Lower lobe of right lung (tissue), 2 donors: ENCODE measurements at regions not wholly inside any gene's neighbourhood (a gene's known extent, or its start where the extent isn't known, plus 50 kb on each side); places are given as distances from the start of the nearest gene placed in this dataset.

Source experiments
- ATAC-seq, 2 donors: fragments of 200-7000 bp; cut with Tn5 transposase; one replicate each; pipeline ENCODE4 v1.9.1; 2020 to 2022; ENCODE audit warnings: mild to moderate bottlenecking in 2 of 2, moderate library complexity in 2 of 2
- DNase-seq: peaks from one replicate; pipeline ENCODE4 v3.0.0-alpha.2; 2020
- H3K27ac ChIP-seq: fragments of 200-600 bp; one replicate; pipeline ENCODE4 v1.8.0; 2022
- H3K27me3 ChIP-seq: fragments of 200-600 bp; one replicate; pipeline ENCODE4 v1.8.0; 2022; ENCODE audit warnings: low read depth
- H3K36me3 ChIP-seq: fragments of 200-600 bp; one replicate; pipeline ENCODE4 v1.8.0; 2022; ENCODE audit warnings: mild to moderate bottlenecking
- H3K4me1 ChIP-seq: fragments of 200-600 bp; one replicate; pipeline ENCODE4 v1.8.0; 2022
- H3K4me3 ChIP-seq: fragments of 200-600 bp; one replicate; pipeline ENCODE4 v1.8.0; 2022; ENCODE audit warnings: mild to moderate bottlenecking
- H3K9me3 ChIP-seq: fragments of 200-600 bp; one replicate; pipeline ENCODE4 v1.8.0; 2022
- CTCF ChIP-seq: fragments of 200-600 bp; IDR thresholded peaks from one replicate; pipeline ENCODE4 v1.8.0; 2022; ENCODE audit warnings: antibody characterized with exemption, mild to moderate bottlenecking
- intact Hi-C: fragments of 100-400 bp; cut with DNase I; formaldehyde crosslinking; loops from one replicate; pipeline ENCODE4 v1.11.0; 2022
- donor health status: DM: no; HTN: yes; CAD: no; lungs with severe emphysema.

- Histone ChIP-seq H3K27me3 (no peaks in the 10 kb centered on the region), H3K4me3 (no peak overlapping the region), H3K36me3 (no peaks in the 10 kb centered on the region), H3K27ac (no peak overlapping the region), H3K9me3 (no peaks in the 10 kb centered on the region), H3K4me1 (peaks cover 9% of the 10 kb centered on the region)
- no peak for ATAC-seq
- no peak for TF ChIP-seq CTCF
- intact Hi-C loops, result no loop called here
- no peak for DNase-seq
Measured at GRCh38 chr12:28954333-28954732, 194.7 kb upstream of the FAR2 start.

DNA sequence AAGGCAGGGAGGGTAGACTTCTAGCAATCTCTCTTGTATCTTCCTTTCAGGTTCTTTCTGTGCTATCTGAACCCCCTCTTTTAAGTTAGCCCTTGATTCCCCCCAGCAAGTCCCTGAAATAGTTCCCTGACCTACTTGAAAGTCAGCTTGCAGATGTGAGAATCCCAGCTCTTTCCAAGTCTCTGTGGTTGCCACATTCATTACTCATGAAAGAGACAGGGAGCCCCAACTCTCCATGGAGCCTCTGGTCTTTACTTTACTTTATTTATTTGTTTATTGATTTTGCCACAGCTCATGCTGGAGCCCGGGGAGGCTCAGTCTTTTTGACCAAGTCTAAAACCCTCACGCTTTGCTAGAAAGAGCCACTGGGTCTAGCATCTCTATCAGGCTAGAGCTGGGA is 193.6 kb upstream of the FAR2 start:
- H3K27me3 ChIP-seq, result no peaks in the 10 kb centered on the region
- peaks cover 9% of the 10 kb centered on the region for H3K4me1 ChIP-seq
- no peaks in the 10 kb centered on the region for H3K9me3 ChIP-seq
- H3K4me3 ChIP-seq, result no peak overlapping the region
- no peak for TF ChIP-seq CTCF
- intact Hi-C loops, result no loop called here
- DNase-seq (no peak), ATAC-seq (peak in 1 of 2 donors; percentile 23)
- no peaks in the 10 kb centered on the region for H3K36me3 ChIP-seq
- no peak overlapping the region for H3K27ac ChIP-seq

GRCh38 chr12:28955931-28956330 is 193.1 kb upstream of the FAR2 start:
- no peaks in the 10 kb centered on the region for H3K36me3 ChIP-seq
- H3K4me1 ChIP-seq, result peaks cover 9% of the 10 kb centered on the region
- ATAC-seq (peak; percentile 45 to 59), DNase-seq (no peak)
- H3K27ac ChIP-seq, result no peak overlapping the region
- no peaks in the 10 kb centered on the region for H3K9me3 ChIP-seq
- no peak overlapping the region for H3K4me3 ChIP-seq
- H3K27me3 ChIP-seq, result no peaks in the 10 kb centered on the region
- no peak for TF ChIP-seq CTCF
- intact Hi-C loops, result no loop called here

DNA sequence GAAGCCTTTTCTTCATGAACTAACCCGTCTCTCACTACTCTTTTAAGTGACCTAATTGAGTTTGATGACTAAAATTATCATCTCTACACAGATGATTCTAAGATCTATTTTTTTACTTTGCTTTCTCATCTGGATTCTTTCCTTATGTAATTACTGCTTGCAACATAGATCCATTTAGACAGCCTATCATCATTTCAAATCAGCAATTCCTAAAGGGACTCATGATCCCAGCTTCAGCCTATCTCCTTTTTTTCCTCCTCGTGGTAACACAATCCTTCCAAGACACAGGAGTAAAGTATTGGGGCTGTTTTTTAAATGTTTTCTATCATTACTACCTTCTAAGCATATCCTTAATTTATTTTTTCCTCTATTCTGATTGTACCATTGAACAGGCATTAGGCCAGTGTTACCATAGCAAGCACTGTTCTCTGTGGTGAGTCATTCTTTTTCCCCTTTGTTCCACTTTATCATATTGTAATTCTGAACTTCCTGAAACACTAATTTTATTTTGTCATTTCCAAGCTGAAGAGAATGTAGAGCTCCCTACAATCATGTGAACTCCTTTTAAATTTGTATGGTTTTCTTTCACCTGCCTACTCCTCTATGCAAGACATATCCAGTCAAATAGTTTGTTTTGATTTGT is 190.4 kb upstream of the FAR2 start:
- H3K36me3 ChIP-seq, result no peaks in the 10 kb centered on the region
- peaks cover 9% of the 10 kb centered on the region for H3K4me1 ChIP-seq
- no peaks in the 10 kb centered on the region for H3K27me3 ChIP-seq
- ATAC-seq, result peak in 1 of 2 donors; percentile 41
- no peak for TF ChIP-seq CTCF
- intact Hi-C loops, result no loop called here
- H3K9me3 ChIP-seq, result no peaks in the 10 kb centered on the region
- DNase-seq, result no peak
- H3K4me3 ChIP-seq, result no peak overlapping the region
- H3K27ac ChIP-seq, result no peak overlapping the region

DNA sequence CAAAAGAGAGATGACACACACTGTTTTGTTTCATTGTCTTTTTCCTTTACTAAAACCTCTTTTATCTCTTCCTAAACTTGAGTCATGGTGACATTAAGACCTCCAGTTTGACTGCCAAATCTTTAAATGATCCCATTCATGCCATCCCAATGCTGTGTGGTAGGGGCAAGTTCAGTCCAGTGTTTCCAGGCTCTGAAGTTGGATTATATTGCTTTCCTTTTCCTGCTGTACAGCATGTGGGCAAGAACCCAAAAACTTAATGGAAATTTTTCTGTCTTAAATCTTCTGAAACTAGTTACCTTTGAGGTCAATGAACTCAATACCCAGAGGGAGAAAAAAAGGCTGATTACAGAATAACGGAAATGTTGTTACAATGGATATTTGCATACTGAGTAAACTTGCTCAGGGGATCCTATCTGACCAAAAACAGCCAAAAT is 187.1 kb upstream of the FAR2 start:
- no peak for TF ChIP-seq CTCF
- peaks cover 9% of the 10 kb centered on the region for H3K4me1 ChIP-seq
- no peaks in the 10 kb centered on the region for H3K27me3 ChIP-seq
- no peak for ATAC-seq
- no peak for DNase-seq
- H3K36me3 ChIP-seq, result no peaks in the 10 kb centered on the region
- no peak overlapping the region for H3K4me3 ChIP-seq
- no peak overlapping the region for H3K27ac ChIP-seq
- intact Hi-C loops, result no loop called here
- no peaks in the 10 kb centered on the region for H3K9me3 ChIP-seq
